Thoracic aorta (tissue), 2 donors: ENCODE measurements at regions not wholly inside any gene's neighbourhood (a gene's known extent, or its start where the extent isn't known, plus 50 kb on each side); places are given as distances from the start of the nearest gene placed in this dataset.

Source experiments
- ATAC-seq: fragments of 150-250 bp; one replicate; pipeline ENCODE4 v1.8.0; 2017; ENCODE audit warnings: low read depth; ENCODE audit not compliant: insufficient number of reproducible peaks, low FRiP score
- DNase-seq: peaks from one replicate; pipeline ENCODE4 v3.0.0-alpha.2; 2020; ENCODE audit warnings: low spot score
- H3K27ac ChIP-seq, 2 donors: fragments of 200-600 bp; sonication (generic); 1 replicate in 1 of 2; 2 replicates in 1 of 2; pipeline ENCODE4 v1.5.1; 2016; ENCODE audit warnings: mild to moderate bottlenecking in 2 of 2, moderate library complexity in 2 of 2
- H3K27me3 ChIP-seq: fragments of 200-600 bp; sonication (generic); replicated peaks from 2 replicates; pipeline ENCODE4 v1.6.0; 2016; ENCODE audit warnings: mild to moderate bottlenecking; ENCODE audit not compliant: insufficient read depth
- H3K36me3 ChIP-seq: fragments of 200-600 bp; sonication (generic); one replicate; pipeline ENCODE4 v1.5.1; 2016
- H3K4me1 ChIP-seq, 2 donors: fragments of 200-600 bp; sonication (generic); 1 replicate in 1 of 2; 2 replicates in 1 of 2; pipeline versions ENCODE4 v1.5.1 to v1.6.0; 2016; ENCODE audit warnings: low read depth in 2 of 2, mild to moderate bottlenecking in 1 of 2; ENCODE audit not compliant: control insufficient read depth in 1 of 2
- H3K4me3 ChIP-seq: fragments of 200-600 bp; sonication (generic); 2 replicates; pipeline ENCODE4 v1.5.1; 2016; ENCODE audit warnings: mild to moderate bottlenecking
- H3K9me3 ChIP-seq: fragments of 200-600 bp; sonication (generic); 2 replicates; pipeline ENCODE4 v1.5.1; 2016
- TF ChIP-seq, protein P1 (sequence below): fragments of 200-600 bp; sonication (generic); IDR thresholded peaks from one replicate; pipeline ENCODE4 v1.5.1; 2019; ENCODE audit warnings: antibody characterized with exemption

GRCh38 chr1:56256153-56257000, 323.0 kb downstream of the PLPP3 start:
- no peak for DNase-seq
- Histone ChIP-seq H3K27me3 (no peaks in the 10 kb centered on the region), H3K36me3 (no peaks in the 10 kb centered on the region), H3K9me3 (no peaks in the 10 kb centered on the region), H3K4me1 (peaks cover 10 to 20% of the 10 kb centered on the region in 2 donors), H3K27ac (no peak overlapping the region), H3K4me3 (no peak overlapping the region)
- TF ChIP-seq, protein P1, sequence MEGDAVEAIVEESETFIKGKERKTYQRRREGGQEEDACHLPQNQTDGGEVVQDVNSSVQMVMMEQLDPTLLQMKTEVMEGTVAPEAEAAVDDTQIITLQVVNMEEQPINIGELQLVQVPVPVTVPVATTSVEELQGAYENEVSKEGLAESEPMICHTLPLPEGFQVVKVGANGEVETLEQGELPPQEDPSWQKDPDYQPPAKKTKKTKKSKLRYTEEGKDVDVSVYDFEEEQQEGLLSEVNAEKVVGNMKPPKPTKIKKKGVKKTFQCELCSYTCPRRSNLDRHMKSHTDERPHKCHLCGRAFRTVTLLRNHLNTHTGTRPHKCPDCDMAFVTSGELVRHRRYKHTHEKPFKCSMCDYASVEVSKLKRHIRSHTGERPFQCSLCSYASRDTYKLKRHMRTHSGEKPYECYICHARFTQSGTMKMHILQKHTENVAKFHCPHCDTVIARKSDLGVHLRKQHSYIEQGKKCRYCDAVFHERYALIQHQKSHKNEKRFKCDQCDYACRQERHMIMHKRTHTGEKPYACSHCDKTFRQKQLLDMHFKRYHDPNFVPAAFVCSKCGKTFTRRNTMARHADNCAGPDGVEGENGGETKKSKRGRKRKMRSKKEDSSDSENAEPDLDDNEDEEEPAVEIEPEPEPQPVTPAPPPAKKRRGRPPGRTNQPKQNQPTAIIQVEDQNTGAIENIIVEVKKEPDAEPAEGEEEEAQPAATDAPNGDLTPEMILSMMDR: no peak
- ATAC-seq: no peak

- DNase-seq: peak; percentile 66
- Histone ChIP-seq H3K27me3 (no peaks in the 10 kb centered on the region), H3K27ac (peak overlapping the region; percentile 43 to 49), H3K36me3 (no peaks in the 10 kb centered on the region), H3K4me3 (no peak overlapping the region), H3K4me1 (peaks cover 10 to 20% of the 10 kb centered on the region in 2 donors), H3K9me3 (no peaks in the 10 kb centered on the region)
- ATAC-seq: peak; percentile 65
- TF ChIP-seq, protein P1: no peak
Measured at GRCh38 chr1:56255516-56256152, 323.7 kb downstream of the PLPP3 start.

DNA sequence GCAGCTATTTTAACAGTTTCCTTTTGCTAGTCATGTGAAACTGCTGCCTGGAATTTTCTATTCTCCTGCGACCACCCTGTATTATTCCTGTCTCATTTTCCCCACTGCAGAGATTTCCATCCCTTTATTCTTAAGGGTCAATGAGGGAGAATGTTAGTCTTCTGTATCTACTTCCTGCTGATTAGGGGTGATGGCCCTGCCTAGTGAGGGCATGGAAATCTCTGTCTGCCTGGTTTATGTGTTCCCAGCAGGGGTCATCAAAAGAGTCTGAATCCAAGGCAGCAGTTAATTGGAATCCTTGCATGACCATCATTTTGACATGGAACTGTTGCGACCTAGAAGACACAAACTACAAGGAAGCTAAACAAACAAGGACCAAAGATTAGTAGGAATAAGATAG, 325.2 kb downstream of the PLPP3 start:
- H3K27me3 ChIP-seq: no peaks in the 10 kb centered on the region
- peaks cover 10 to 20% of the 10 kb centered on the region in 2 donors for H3K4me1 ChIP-seq
- no peaks in the 10 kb centered on the region for H3K9me3 ChIP-seq
- TF ChIP-seq, protein P1: no peak
- no peak for DNase-seq
- H3K36me3 ChIP-seq: no peaks in the 10 kb centered on the region
- ATAC-seq: no peak
- no peak overlapping the region for H3K27ac ChIP-seq
- H3K4me3 ChIP-seq: no peak overlapping the region

- no peaks in the 10 kb centered on the region for H3K9me3 ChIP-seq
- peaks cover 4 to 8% of the 10 kb centered on the region in 2 donors for H3K4me1 ChIP-seq
- no peak overlapping the region for H3K27ac ChIP-seq
- ATAC-seq: no peak
- no peak overlapping the region for H3K4me3 ChIP-seq
- TF ChIP-seq, protein P1: no peak
- H3K27me3 ChIP-seq: no peaks in the 10 kb centered on the region
- H3K36me3 ChIP-seq: no peaks in the 10 kb centered on the region
- DNase-seq: no peak
Measured at GRCh38 chr1:56250809-56251208, 328.6 kb downstream of the PLPP3 start.

DNA sequence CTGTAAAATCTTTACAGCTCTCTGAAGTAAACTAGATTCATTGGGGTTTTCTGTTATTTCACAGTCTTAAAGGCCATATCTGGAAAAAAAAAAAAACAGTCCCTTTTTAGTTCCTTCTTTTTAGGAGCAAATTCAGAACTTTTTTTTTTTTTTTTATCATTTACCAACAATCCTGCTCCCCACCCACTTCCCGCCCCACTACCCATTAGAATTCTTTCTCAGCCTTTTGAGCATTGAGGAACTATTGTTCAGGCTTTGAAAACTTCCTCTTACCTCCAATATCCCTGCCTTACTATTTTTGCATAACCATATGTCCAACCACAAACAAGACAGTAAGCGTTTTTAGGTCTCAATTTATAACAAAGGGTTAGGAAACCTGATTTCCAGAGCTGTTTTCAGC, 330.1 kb downstream of the PLPP3 start:
- Histone ChIP-seq H3K4me3 (no peak overlapping the region), H3K27ac (no peak overlapping the region), H3K27me3 (no peaks in the 10 kb centered on the region), H3K9me3 (no peaks in the 10 kb centered on the region), H3K36me3 (no peaks in the 10 kb centered on the region), H3K4me1 (no peaks in the 10 kb centered on the region)
- no peak for DNase-seq
- ATAC-seq: no peak
- TF ChIP-seq, protein P1: no peak
